HFF-Myc (cell line): ENCODE measurements at regions not wholly inside any gene's neighbourhood (a gene's known extent, or its start where the extent isn't known, plus 50 kb on each side); places are given as distances from the start of the nearest gene placed in this dataset.
"Not testable (repeated sequence)": the region's sequence is repeated elsewhere in the genome, so short reads cannot be mapped to it uniquely, and the experiment has no call there.

ENCODE experiments used
- DNase-seq: peaks from one replicate; pipeline ENCODE4 v3.0.0-alpha.2; 2011; ENCODE audit warnings: low read depth; ENCODE audit errors: extremely low read depth
- H3K4me3 ChIP-seq: replicated peaks from 2 replicates; pipeline ENCODE4 v1.5.1; 2011; ENCODE audit warnings: low read depth, mild to moderate bottlenecking, control low read depth, low read length
- TF ChIP-seq, protein P1 (sequence below): IDR thresholded peaks from 2 replicates; pipeline ENCODE4 v1.5.1; 2012; ENCODE audit warnings: mild to moderate bottlenecking, low read depth, low read length, control low read depth; ENCODE audit errors: missing control alignments

DNA sequence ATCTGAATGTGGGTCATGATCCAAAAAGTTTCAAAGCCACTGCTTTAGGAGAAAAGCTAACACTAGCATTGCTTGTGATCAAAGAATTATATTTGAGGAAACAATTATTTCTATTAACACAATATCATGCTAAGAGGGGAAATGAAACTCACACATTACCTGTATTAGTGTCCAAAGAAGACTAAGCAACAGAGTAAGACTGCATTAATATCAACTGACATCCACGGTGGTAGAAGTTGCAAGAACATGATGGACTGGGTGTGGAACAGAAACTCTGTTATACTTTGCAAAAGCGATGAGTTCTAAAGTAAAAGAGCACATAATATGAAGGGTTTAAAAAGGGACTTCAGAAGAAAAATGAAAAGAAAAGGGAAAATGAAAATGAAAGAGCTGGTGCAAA is 648.3 kb upstream of the NECTIN3 start:
- no peak overlapping the region for H3K4me3 ChIP-seq

DNA sequence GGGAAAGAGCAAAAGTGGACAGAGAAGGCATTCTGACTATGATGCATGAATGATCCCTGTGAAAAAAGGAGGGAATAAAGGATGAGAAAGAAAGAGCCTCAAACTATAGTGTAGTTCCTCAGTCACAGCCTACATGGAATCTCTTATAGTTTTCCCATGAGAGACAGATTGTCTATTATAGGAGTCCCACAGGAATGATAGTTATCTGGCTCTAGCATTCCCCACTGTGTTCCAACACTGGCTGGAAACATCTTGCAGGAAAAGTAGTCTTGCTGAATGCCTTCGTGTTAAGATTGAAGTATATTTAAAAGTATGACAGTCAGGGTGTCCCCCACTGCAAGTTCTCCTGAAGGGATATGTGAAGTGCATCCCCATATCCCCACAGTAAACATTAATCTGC is 641.5 kb upstream of the NECTIN3 start:
- H3K4me3 ChIP-seq: no peak overlapping the region
- no peak for DNase-seq

More for the DNA sequence above, 648.3 kb upstream of the NECTIN3 start:
- no peak for DNase-seq
- TF ChIP-seq, protein P1, sequence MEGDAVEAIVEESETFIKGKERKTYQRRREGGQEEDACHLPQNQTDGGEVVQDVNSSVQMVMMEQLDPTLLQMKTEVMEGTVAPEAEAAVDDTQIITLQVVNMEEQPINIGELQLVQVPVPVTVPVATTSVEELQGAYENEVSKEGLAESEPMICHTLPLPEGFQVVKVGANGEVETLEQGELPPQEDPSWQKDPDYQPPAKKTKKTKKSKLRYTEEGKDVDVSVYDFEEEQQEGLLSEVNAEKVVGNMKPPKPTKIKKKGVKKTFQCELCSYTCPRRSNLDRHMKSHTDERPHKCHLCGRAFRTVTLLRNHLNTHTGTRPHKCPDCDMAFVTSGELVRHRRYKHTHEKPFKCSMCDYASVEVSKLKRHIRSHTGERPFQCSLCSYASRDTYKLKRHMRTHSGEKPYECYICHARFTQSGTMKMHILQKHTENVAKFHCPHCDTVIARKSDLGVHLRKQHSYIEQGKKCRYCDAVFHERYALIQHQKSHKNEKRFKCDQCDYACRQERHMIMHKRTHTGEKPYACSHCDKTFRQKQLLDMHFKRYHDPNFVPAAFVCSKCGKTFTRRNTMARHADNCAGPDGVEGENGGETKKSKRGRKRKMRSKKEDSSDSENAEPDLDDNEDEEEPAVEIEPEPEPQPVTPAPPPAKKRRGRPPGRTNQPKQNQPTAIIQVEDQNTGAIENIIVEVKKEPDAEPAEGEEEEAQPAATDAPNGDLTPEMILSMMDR: no peak

DNA sequence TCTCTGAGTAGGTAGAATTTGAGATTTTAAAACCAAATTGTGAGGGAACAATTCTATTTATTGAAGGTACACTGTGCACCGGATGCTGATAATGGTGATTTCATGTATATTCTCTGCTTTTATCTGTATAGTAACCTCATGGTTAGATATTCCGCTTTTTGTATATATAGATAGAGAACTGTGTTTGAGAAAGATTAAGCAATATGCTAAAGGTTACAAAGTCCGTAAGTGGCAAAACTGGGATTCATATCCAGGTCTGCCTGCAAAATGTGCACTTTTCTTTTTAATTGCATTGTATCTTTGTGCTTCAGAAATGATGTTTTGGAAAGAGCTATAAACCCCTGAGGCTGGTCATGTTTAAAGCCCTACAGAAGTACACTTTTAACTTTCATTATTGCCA is 635.4 kb upstream of the NECTIN3 start:
- no peak for DNase-seq
- H3K4me3 ChIP-seq: no peak overlapping the region
- TF ChIP-seq, protein P1: no peak

More for the DNA sequence above, 641.5 kb upstream of the NECTIN3 start:
- TF ChIP-seq, protein P1: no peak

DNA sequence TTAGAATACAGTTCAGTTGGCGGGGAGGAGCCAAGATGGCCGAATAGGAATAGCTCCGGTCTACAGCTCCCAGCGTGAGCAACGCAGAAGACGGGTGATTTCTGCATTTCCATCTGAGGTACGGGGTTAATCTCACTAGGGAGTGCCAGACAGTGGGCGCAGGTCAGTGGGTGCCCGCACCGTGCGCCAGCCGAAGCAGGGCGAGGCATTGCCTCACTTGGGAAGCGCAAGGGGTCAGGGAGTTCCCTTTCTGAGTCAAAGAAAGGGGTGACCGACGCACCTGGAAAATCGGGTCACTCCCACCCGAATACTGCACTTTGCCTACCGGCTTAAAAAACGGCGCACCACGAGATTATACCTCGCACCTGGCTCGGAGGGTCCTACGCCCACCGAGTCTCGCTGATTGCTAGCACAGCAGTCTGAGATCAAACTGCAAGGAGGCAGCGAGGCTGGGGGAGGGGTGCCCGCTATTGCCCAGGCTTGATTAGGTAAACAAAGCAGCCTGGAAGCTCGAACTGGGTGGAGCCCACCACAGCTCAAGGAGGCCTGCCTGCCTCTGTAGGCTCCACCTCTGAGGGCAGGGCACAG is 631.5 kb upstream of the NECTIN3 start:
- DNase-seq, H3K4me3 ChIP-seq: not testable (repeated sequence)

DNA sequence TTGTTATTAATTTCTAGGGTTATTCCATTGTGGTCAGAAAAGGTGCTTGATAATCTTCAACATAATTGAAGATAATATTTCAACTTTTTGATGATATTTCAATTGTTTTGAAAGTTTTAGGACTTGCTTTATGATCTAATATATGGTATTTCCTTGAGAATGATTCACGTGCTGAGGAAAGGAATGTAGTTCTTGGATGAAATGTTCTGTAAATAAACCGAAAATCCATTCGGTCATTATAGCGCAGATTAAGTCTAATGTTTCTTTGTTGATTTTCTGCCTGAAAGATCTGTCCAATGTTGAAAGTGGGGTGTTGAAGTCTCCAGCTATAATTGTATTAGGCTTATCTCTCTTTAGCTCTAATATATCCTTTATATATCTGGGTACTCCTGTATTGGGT is 617.5 kb upstream of the NECTIN3 start:
- TF ChIP-seq, protein P1: no peak
- DNase-seq: no peak

DNA sequence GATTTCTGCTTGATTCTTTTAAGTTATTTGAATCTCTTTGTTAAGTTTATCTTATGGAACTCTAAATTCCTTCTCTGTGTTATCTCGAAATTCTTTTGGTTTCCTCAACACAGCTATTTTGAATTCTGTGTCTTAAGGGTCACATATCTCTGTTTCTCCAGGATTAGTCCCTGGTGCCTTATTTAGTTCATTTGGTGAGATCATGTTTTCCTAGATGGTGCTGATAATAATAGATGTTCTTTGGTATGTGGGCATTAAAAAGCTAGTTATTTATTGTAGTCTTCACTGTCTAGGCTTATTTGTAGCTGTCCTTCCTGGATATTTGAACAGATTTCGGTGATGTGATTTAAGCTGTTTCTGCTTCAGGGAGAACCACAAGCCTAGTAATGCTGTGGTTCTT is 615.6 kb upstream of the NECTIN3 start:
- DNase-seq: no peak
- H3K4me3 ChIP-seq: no peak overlapping the region
- TF ChIP-seq, protein P1: no peak

More for the DNA sequence above, 617.5 kb upstream of the NECTIN3 start:
- no peak overlapping the region for H3K4me3 ChIP-seq

DNA sequence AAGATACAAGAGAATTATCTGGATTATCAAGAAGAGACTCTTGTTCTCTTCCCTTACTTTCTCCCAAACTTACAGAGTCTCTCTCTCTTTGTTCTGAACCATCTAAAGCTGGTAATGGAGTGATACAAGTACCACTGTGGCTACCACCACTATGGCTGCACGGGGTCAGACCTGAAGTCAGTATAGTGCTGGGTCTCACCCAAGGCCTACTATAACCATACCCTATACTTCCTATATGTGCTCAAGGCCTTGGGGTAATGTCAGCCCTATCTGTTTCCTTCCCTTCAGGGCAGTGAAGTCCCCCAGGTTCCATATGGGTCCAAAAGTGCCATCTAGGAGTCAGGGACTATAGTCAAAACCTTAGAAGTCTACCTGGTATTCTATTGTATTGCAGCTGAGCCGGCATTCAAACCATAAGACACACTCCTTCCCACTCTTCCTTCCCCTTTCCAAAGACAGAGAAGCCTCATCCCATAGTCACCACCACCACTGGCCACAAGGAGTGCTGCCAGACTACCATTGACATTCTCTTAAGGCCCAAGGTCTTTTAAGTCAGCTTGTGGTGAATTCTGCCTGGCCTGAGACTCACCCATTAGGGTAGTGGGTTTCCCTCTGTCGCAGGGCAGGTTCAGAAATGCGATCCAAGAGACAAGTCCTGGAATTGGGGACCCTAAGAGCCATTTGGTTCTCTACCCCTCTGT is 615.0 kb upstream of the NECTIN3 start:
- TF ChIP-seq, protein P1: no peak
- DNase-seq: no peak
- no peak overlapping the region for H3K4me3 ChIP-seq
